GM13976 (cell line): ENCODE measurements at regions not wholly inside any gene's neighbourhood (a gene's known extent, or its start where the extent isn't known, plus 50 kb on each side); places are given as distances from the start of the nearest gene placed in this dataset.

Experiments
- DNase-seq: peaks from one replicate; pipeline ENCODE4 v3.0.0; 2012; ENCODE audit warnings: low spot score
- CTCF ChIP-seq: IDR thresholded peaks from 2 replicates; pipeline ENCODE4 v1.5.1; 2012; ENCODE audit warnings: borderline replicate concordance, mild to moderate bottlenecking; ENCODE audit not compliant: insufficient read depth; ENCODE audit errors: extremely low read depth, missing control alignments, control extremely low read depth
- in situ Hi-C: fragments of 300-500 bp; cut with MboI; formaldehyde crosslinking; loops from one replicate; pipeline ENCODE4 v1.12.0; 2022; ENCODE audit warnings: low sequenced_read_pairs, mixed read lengths, inconsistent platforms; ENCODE audit not compliant: unreplicated experiment

- no peak for DNase-seq
- in situ Hi-C loops, result no loop called here
These were observed 223.1 kb downstream of the RBFOX3 start for GRCh38 chr17:79387783-79388182.

GRCh38 chr17:79385962-79386563 lies 224.8 kb downstream of the RBFOX3 start:
- in situ Hi-C loops, result no loop called here
- DNase-seq, result no peak
- TF ChIP-seq CTCF, result no peak

More at GRCh38 chr17:79387783-79388182, 223.1 kb downstream of the RBFOX3 start:
- TF ChIP-seq CTCF, result no peak

GRCh38 chr17:79382313-79382712 lies 228.5 kb downstream of the RBFOX3 start:
- DNase-seq, result no peak
- in situ Hi-C loops, result no loop called here
- no peak for TF ChIP-seq CTCF

- no peak for DNase-seq
- in situ Hi-C loops, result no loop called here
- TF ChIP-seq CTCF, result no peak
These were observed 231.0 kb downstream of the RBFOX3 start for GRCh38 chr17:79379700-79380445.

GRCh38 chr17:79377230-79377786 lies 233.5 kb downstream of the RBFOX3 start:
- TF ChIP-seq CTCF, result no peak
- in situ Hi-C loops, result no loop called here
- no peak for DNase-seq

- in situ Hi-C loops, result no loop called here
- DNase-seq, result no peak
- TF ChIP-seq CTCF, result no peak
These were observed 236.0 kb downstream of the RBFOX3 start for GRCh38 chr17:79374807-79375206.
